HG03108 (cell line): ENCODE measurements at regions not wholly inside any gene's neighbourhood (a gene's known extent, or its start where the extent isn't known, plus 50 kb on each side); places are given as distances from the start of the nearest gene placed in this dataset.

Source experiments
- ATAC-seq: cut with Tn5 transposase; IDR thresholded peaks from one replicate; pipeline ENCODE4 v1.9.1; 2021; ENCODE audit warnings: moderate library complexity; ENCODE audit not compliant: unreplicated experiment

DNA sequence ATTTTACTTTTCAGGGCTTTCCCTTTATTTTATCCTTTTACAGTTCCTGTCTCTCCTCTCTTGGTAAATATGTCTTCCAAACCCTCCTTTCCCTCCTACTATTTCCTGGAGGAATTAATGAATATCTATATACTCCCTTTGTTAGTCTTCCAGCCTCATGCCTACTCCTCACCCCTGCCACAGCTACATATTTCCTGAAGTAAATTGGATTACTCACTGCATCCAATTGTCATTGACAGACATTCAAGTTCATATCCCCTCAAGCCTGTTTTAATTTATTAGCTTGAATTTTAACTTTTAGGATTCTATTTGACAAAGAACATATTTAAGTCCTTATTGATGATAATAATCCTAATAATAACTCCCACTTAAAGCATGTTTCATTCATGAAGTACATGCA lies 314.5 kb downstream of the TMEM161B start:
- no peak for ATAC-seq

DNA sequence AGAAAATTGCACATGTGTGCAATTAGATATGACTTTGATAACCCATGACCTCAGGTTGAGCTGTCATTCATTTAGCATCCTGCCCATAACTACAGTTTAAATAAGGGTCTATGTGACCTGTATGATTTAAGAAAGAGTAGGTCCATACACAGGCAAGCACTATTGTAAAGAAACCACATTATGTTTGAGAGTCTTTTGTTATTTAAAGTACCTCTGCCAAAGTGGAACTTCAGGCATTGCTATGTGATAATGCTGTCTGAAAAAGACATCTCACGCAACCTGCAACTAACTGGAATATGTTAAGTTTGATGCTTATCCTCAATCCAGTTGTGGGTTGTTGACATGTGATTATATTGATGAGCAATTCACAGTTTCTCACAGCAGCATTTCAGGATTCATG lies 317.0 kb downstream of the TMEM161B start:
- no peak for ATAC-seq

- no peak for ATAC-seq
These were observed 318.7 kb downstream of the TMEM161B start for GRCh38 chr5:87949676-87950631.

GRCh38 chr5:87948486-87948885 lies 320.2 kb downstream of the TMEM161B start:
- no peak for ATAC-seq

- ATAC-seq, result no peak
These were observed 322.4 kb downstream of the TMEM161B start for GRCh38 chr5:87946271-87946670.

GRCh38 chr5:87945286-87945650 lies 323.4 kb downstream of the TMEM161B start:
- ATAC-seq, result no peak

DNA sequence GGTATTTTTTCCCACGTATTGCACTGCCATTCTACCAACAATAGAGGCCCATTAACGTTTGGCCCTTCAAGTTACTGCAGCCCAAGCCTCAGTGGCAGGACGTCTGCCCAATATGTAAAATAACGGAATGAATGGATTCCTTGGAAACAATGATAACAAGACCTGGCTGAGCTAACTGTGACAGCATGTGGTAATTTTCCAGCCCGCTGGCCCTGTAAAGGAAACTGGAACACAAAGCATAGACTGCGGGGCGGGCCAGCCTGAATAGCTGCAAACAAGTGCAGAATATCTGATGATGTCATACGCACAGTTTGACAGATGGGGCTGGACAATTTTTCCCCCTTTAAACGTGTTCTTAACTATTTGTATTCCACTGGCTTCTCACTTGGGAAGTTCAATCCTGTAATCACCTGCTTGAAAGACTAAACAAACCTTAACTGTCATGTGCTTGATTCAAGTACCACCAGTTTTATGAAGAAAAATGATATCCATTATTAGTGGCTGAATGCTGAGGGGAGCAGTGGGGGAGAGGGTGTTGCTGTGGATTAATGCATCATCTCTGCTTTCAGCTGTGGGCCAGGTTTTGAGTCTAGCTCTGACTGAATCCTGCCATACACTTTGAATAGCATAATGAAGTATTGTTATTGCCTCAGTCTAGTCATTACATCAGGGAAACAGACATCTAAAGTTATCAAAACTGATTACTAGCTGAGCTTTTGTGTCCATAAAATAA lies 323.9 kb downstream of the TMEM161B start:
- ATAC-seq, result no peak

- ATAC-seq, result no peak
These were observed 327.9 kb downstream of the TMEM161B start for GRCh38 chr5:87940775-87941174.

DNA sequence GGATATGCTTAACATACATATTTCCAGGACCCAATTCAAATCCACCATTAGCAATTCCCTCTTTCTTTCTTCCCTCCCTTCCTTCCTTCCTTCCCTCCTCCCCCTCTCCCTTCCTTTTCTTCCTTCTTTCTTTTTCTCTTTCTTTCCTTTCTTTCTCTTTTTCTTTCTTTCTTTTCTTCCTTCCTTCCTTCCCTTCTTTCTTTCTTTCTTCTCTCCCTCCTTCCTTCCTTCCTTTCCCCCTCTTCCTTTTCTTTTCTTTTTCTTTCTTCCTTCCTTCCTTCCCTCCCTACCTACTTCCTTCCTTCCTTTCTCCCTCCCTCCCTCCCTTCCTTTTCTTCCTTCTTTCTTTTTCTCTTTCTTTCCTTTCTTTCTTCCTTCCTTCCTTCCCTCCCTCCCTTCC lies 332.0 kb downstream of the TMEM161B start:
- no peak for ATAC-seq

DNA sequence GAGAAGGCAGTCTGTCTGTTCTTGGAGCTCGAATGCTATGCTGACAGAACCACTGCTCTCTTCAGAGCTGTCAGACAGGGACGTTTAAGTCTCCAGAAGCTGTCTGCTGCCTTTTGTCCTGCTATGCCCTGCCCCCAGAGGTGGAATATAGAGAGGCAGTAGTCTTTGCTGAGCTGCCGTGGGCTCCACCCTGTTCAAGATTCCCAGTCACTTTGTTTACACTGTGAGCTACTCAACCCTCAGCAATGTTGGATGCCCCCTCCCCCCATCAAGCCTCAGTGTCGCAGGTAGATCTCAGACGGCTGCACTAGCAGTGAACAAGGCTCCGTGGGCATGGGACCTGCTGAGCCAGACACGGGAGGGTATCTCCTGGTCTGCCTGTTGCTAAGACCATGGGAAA lies 344.2 kb downstream of the TMEM161B start:
- no peak for ATAC-seq

GRCh38 chr5:87916320-87916719 lies 352.3 kb downstream of the TMEM161B start:
- ATAC-seq, result no peak

DNA sequence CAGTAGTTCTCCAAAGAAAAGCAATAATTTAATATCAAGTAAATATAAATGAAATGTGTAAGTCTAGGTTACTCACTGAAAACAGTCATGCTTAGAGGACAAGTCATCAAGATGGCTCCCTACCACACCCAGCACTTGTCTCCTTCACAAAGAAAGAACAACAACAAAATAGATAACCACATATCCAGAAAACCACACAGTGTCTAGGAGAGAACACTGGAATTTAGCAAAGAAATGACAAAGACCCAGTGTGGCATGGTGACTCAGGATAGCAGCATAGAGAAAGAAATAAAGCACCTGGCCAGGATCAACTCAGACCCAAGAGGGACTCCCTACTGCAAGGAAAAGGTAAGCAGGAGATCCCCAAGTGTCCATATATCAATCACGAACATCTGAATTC lies 356.2 kb downstream of the TMEM161B start:
- ATAC-seq, result no peak

DNA sequence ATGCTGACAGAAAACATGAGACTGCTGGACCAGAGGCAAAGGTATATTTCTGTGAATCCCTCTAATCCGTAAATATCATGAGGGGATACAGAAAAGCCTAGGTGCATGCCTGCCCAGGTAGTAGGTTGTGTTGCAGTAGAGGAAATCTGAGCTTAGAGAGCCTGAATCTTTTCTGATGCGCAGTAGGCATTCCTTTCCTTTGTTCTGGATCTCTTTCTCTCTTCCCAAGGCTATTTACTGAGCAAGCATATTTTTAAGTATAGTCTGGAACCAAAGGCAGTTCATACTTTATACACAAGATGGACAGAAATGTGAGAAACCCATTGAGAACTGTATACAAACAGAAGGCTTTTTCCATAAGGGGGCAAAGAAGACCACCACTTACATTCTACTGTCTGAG lies 359.3 kb downstream of the TMEM161B start:
- no peak for ATAC-seq

GRCh38 chr5:87906962-87907361 lies 361.7 kb downstream of the TMEM161B start:
- no peak for ATAC-seq

DNA sequence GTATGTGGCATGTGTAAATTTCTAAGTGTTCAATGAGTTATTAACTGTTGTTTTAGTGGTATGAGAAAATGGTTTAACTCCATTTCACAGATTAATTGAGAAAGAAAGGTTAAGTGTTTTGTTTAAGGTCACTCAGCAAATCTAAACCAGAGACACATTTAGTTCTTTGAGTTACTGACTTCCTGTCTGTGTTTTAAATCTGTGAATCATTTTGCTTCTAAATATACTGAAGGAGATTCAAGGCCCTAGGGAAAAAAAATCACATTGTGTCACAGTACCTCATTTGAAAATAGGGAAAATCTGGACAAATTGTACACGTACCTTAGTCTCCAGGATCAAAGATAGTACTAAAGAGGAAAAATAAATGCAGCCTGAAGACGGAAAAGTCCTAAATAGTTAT lies 368.2 kb downstream of the TMEM161B start:
- no peak for ATAC-seq

GRCh38 chr5:87899721-87900131 lies 368.9 kb downstream of the TMEM161B start:
- ATAC-seq, result no peak

DNA sequence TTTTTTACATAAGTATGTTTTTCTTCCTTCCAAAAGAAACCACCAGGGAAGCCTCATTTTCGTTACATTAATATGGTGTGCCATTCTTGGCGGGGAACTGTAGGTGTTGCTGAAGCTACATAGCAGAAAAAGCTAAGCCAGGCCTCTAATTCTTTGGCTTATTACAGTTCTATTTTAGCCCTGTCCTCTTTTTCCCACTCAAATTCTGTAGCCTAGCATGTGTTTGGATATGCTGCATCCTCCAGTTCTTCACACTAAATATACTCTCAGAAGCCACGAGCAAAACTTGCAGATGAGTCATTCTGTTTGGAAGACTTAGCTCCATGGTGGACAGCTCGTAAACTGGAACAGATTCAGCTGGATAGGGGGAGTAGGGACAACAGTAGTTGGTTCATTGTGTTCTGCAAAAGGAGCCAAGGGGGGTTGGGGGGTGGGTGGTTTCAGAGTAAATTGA lies 369.4 kb downstream of the TMEM161B start:
- ATAC-seq, result no peak

- ATAC-seq, result no peak
These were observed 370.1 kb downstream of the TMEM161B start for GRCh38 chr5:87898574-87898973.

- ATAC-seq, result no peak
These were observed 380.5 kb downstream of the TMEM161B start for GRCh38 chr5:87888139-87888538.

DNA sequence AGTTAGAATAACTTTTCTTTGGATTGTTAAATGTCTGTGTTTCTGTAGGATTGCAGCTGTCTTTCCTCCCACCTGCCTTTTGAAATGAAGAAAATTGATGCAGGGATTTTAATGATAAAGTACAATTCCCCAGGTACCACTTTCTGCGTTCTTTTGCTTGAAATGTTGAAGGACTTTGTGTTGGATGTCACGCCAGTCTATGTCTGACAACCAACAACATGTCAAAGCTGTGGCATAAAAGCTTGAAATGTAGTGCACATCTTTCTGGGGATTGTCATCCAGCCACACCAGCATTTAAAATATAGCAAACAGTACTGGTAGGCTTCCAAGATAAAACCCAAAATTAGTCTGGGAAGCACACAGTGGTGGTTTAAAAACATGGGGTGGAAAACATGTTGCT lies 381.4 kb downstream of the TMEM161B start:
- ATAC-seq, result no peak

DNA sequence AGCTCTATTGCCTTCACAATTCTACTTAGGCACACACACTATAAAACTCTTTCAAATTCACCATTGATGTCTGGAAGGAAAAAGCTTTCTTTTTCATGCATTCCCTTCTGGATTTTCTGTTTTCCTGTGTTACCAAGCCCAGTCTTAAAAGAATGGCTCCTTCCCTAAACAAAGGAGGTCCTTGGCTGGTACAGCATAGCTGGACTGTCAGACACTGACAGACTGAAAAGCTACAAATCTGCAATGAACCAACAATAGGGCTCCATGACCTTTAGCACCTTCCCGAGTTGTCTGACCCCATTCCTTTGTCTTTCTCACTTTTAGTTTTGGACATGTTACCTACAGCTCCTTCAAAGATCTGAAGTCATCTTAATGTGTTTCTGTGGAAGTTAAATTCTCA lies 382.5 kb downstream of the TMEM161B start:
- ATAC-seq, result no peak

DNA sequence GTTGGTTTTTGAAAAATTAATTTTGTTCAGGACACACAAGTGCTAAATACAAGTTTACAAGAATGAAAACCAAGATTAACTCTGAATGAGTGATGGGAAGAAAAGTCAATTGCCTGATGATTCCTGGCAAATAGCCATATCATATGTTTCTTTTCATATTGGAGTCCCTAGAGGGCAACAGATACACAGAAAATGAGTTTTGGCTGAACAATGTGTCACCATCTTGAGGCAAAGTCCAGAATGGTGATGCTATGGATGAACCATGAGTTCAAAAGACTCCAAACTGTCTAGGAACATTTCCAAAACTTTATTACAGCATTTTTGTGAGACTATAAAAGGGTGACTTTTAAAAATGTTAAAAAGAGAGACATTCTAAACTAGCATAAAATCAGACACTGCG lies 382.9 kb downstream of the TMEM161B start:
- no peak for ATAC-seq
